Activated CD4-positive, alpha-beta T cell treated with anti-CD3 and anti-CD28 coated beads for 1 hour (primary cell): ENCODE measurements at regions not wholly inside any gene's neighbourhood (a gene's known extent, or its start where the extent isn't known, plus 50 kb on each side); places are given as distances from the start of the nearest gene placed in this dataset.

Experiments
- DNase-seq: peaks from one replicate; pipeline ENCODE4 v3.0.0-alpha.2; 2020

- no peak for DNase-seq
Measured at GRCh38 chr2:180349809-180350208, 342.7 kb upstream of the CWC22 start.

GRCh38 chr2:180343528-180344345 is 336.6 kb upstream of the CWC22 start:
- DNase-seq, result no peak

- DNase-seq, result no peak
Measured at GRCh38 chr2:180337136-180337535, 330.0 kb upstream of the CWC22 start.

- no peak for DNase-seq
Measured at GRCh38 chr2:180336550-180336949, 329.5 kb upstream of the CWC22 start.

GRCh38 chr2:180334514-180334913 is 327.4 kb upstream of the CWC22 start:
- no peak for DNase-seq

- no peak for DNase-seq
Measured at GRCh38 chr2:180328795-180329422, 321.8 kb upstream of the CWC22 start.

- no peak for DNase-seq
Measured at GRCh38 chr2:180327185-180327584, 320.1 kb upstream of the CWC22 start.

- no peak for DNase-seq
Measured at GRCh38 chr2:180325416-180326120, 318.5 kb upstream of the CWC22 start.

- no peak for DNase-seq
Measured at GRCh38 chr2:180324182-180324581, 317.1 kb upstream of the CWC22 start.

- DNase-seq, result no peak
Measured at GRCh38 chr2:180322781-180323180, 315.7 kb upstream of the CWC22 start.

- no peak for DNase-seq
Measured at GRCh38 chr2:180319586-180320405, 312.7 kb upstream of the CWC22 start.

- DNase-seq, result no peak
Measured at GRCh38 chr2:180314086-180314485, 307.0 kb upstream of the CWC22 start.

- DNase-seq, result no peak
Measured at GRCh38 chr2:180312542-180312941, 305.4 kb upstream of the CWC22 start.

- no peak for DNase-seq
Measured at GRCh38 chr2:180307096-180307495, 300.0 kb upstream of the CWC22 start.

GRCh38 chr2:180306346-180306745 is 299.2 kb upstream of the CWC22 start:
- DNase-seq, result no peak

- no peak for DNase-seq
Measured at GRCh38 chr2:180291552-180292421, 284.7 kb upstream of the CWC22 start.

- no peak for DNase-seq
Measured at GRCh38 chr2:180291060-180291459, 284.0 kb upstream of the CWC22 start.

- no peak for DNase-seq
Measured at GRCh38 chr2:180289627-180290026, 282.5 kb upstream of the CWC22 start.

GRCh38 chr2:180279581-180279980 is 272.5 kb upstream of the CWC22 start:
- no peak for DNase-seq

GRCh38 chr2:180276733-180277132 is 269.6 kb upstream of the CWC22 start:
- DNase-seq, result no peak

- DNase-seq, result no peak
Measured at GRCh38 chr2:180268006-180268405, 260.9 kb upstream of the CWC22 start.

- no peak for DNase-seq
Measured at GRCh38 chr2:180261976-180262375, 254.9 kb upstream of the CWC22 start.
